H9 (cell line): ENCODE measurements at regions not wholly inside any gene's neighbourhood (a gene's known extent, or its start where the extent isn't known, plus 50 kb on each side); places are given as distances from the start of the nearest gene placed in this dataset.

Experiments
- DNase-seq: peaks from one replicate; pipeline ENCODE4 v3.0.0-alpha.2; 2017
- H2AFZ ChIP-seq: one replicate; pipeline ENCODE4 v1.6.1; 2013; ENCODE audit warnings: mild to moderate bottlenecking, low read length, control low read depth, moderate library complexity
- H2AK5ac ChIP-seq: 2 replicates; pipeline ENCODE4 v1.6.1; 2013; ENCODE audit warnings: low read length, control low read depth, mixed read lengths; ENCODE audit not compliant: insufficient read length
- H2BK120ac ChIP-seq: one replicate; pipeline ENCODE4 v1.6.1; 2013; ENCODE audit warnings: low read depth, mild to moderate bottlenecking, low read length, control low read depth, inconsistent platforms; ENCODE audit not compliant: poor library complexity, severe bottlenecking
- H2BK12ac ChIP-seq: 2 replicates; pipeline ENCODE4 v1.6.1; 2013; ENCODE audit warnings: low read length, control low read depth, mixed read lengths, low read depth; ENCODE audit not compliant: insufficient read length
- H2BK15ac ChIP-seq: 2 replicates; pipeline ENCODE4 v1.6.1; 2013; ENCODE audit warnings: low read depth, low read length, control low read depth
- H2BK20ac ChIP-seq: one replicate; pipeline ENCODE4 v1.6.1; 2013; ENCODE audit warnings: low read depth, mild to moderate bottlenecking, low read length, control low read depth, inconsistent platforms; ENCODE audit not compliant: poor library complexity, severe bottlenecking
- H2BK5ac ChIP-seq: 2 replicates; pipeline ENCODE4 v1.6.1; 2013; ENCODE audit warnings: low read length, control low read depth, mixed read lengths; ENCODE audit not compliant: insufficient read length
- H3K14ac ChIP-seq: 2 replicates; pipeline ENCODE4 v1.6.1; 2013; ENCODE audit warnings: low read length, control low read depth; ENCODE audit not compliant: insufficient read depth
- H3K18ac ChIP-seq: 2 replicates; pipeline ENCODE4 v1.6.1; 2013; ENCODE audit warnings: low read depth, mild to moderate bottlenecking, mixed read lengths, low read length, control low read depth; ENCODE audit not compliant: insufficient read length
- H3K23ac ChIP-seq: 2 replicates; pipeline ENCODE4 v1.6.1; 2013; ENCODE audit warnings: low read length, control low read depth, mixed read lengths, low read depth; ENCODE audit not compliant: insufficient read length
- H3K23me2 ChIP-seq: 2 replicates; pipeline ENCODE4 v1.6.1; 2013; ENCODE audit warnings: low read depth, mild to moderate bottlenecking, mixed read lengths, low read length, control low read depth; ENCODE audit not compliant: insufficient read length, poor library complexity, severe bottlenecking
- H3K27ac ChIP-seq: 2 replicates; pipeline ENCODE4 v1.5.1; 2013; ENCODE audit warnings: low read length, control low read depth, mixed read lengths, low read depth; ENCODE audit not compliant: insufficient read length
- H3K27me3 ChIP-seq: 2 replicates; pipeline ENCODE4 v1.6.1; 2013; ENCODE audit warnings: low read length, control low read depth, inconsistent platforms; ENCODE audit not compliant: insufficient read depth
- H3K4ac ChIP-seq: 2 replicates; pipeline ENCODE4 v1.6.1; 2013; ENCODE audit warnings: low read depth, mild to moderate bottlenecking, control low read depth, inconsistent platforms, low read length, moderate library complexity
- H3K4me1 ChIP-seq: 2 replicates; pipeline ENCODE4 v1.6.1; 2013; ENCODE audit warnings: low read length, control low read depth, inconsistent platforms; ENCODE audit not compliant: insufficient read depth
- H3K4me2 ChIP-seq: 2 replicates; pipeline ENCODE4 v1.6.1; 2013; ENCODE audit warnings: low read length, control low read depth, mixed read lengths; ENCODE audit not compliant: insufficient read length, insufficient read depth
- H3K56ac ChIP-seq: 2 replicates; pipeline ENCODE4 v1.6.1; 2013; ENCODE audit warnings: low read depth, mild to moderate bottlenecking, mixed read lengths, low read length, control low read depth; ENCODE audit not compliant: insufficient read length
- H3K79me1 ChIP-seq: 2 replicates; pipeline ENCODE4 v1.6.1; 2013; ENCODE audit warnings: low read depth, mild to moderate bottlenecking, moderate library complexity, low read length, control low read depth, inconsistent platforms; ENCODE audit not compliant: insufficient read depth, poor library complexity, severe bottlenecking
- H3K79me2 ChIP-seq: 2 replicates; pipeline ENCODE4 v1.6.1; 2013; ENCODE audit warnings: low read length, control low read depth, inconsistent platforms; ENCODE audit not compliant: insufficient read depth
- H3K9ac ChIP-seq: 2 replicates; pipeline ENCODE4 v1.6.1; 2013; ENCODE audit warnings: low read length, control low read depth, mixed read lengths; ENCODE audit not compliant: insufficient read length; ENCODE audit errors: extremely low read depth
- H3K9me3 ChIP-seq: one replicate; pipeline ENCODE4 v1.6.1; 2013; ENCODE audit warnings: low read depth, low read length, inconsistent platforms; ENCODE audit not compliant: control insufficient read depth
- H3T11ph ChIP-seq: one replicate; pipeline ENCODE4 v1.6.1; 2013; ENCODE audit warnings: mild to moderate bottlenecking, low read length, control low read depth, inconsistent platforms
- H4K20me1 ChIP-seq: one replicate; pipeline ENCODE4 v1.6.1; 2013; ENCODE audit not compliant: control insufficient read depth, insufficient read length, insufficient read depth
- H4K5ac ChIP-seq: 2 replicates; pipeline ENCODE4 v1.6.1; 2013; ENCODE audit warnings: low read depth, mild to moderate bottlenecking, mixed read lengths, low read length, control low read depth; ENCODE audit not compliant: insufficient read length
- H4K8ac ChIP-seq: replicated peaks from 2 replicates; pipeline ENCODE4 v1.6.1; 2013; ENCODE audit warnings: low read length, control low read depth, mixed read lengths, low read depth; ENCODE audit not compliant: insufficient read length
- H4K91ac ChIP-seq: 2 replicates; pipeline ENCODE4 v1.6.1; 2013; ENCODE audit warnings: low read depth, mild to moderate bottlenecking, moderate library complexity, mixed read lengths, low read length, control low read depth; ENCODE audit not compliant: insufficient read length
- H3K27ac Mint-ChIP-seq, 3 experiments: 2 replicates in 2 of 3; 3 replicates in 1 of 3; pipeline ENCODE4 v1.8.0; 2020 to 2021; ENCODE audit warnings: mixed read lengths in 3 of 3, mild to moderate bottlenecking in 1 of 3, moderate library complexity in 1 of 3
- H3K27me3 Mint-ChIP-seq: 2 replicates; pipeline ENCODE4 v1.8.0; 2021; ENCODE audit warnings: low read depth, mild to moderate bottlenecking, moderate library complexity, mixed read lengths
- H3K36me3 Mint-ChIP-seq, 3 experiments: 2 replicates in 2 of 3; 3 replicates in 1 of 3; pipeline ENCODE4 v1.8.0; 2020 to 2021; ENCODE audit warnings: low read depth in 3 of 3, mixed read lengths in 3 of 3; ENCODE audit not compliant: insufficient read depth in 1 of 3
- H3K4me1 Mint-ChIP-seq, 2 experiments: 2 replicates each; pipeline ENCODE4 v1.8.0; 2020; ENCODE audit warnings: mixed read lengths in 2 of 2
- H3K4me3 Mint-ChIP-seq, 2 experiments: 2 replicates in 1 of 2; 3 replicates in 1 of 2; pipeline ENCODE4 v1.8.0; 2020 to 2021; ENCODE audit warnings: mild to moderate bottlenecking in 2 of 2, mixed read lengths in 2 of 2, moderate library complexity in 1 of 2
- H3K9me3 Mint-ChIP-seq, 2 experiments: 2 replicates in 1 of 2; 3 replicates in 1 of 2; pipeline ENCODE4 v1.8.0; 2020; ENCODE audit warnings: mild to moderate bottlenecking in 2 of 2, mixed read lengths in 2 of 2, moderate library complexity in 1 of 2
- WGBS: extraction: QIAGEN DNeasy Blood & Tissue Kit; methylation state at CpG from one replicate; pipeline ENCODE4 v1.1.7; 2013; ENCODE audit warnings: missing lambda C conversion rate, low lambda C conversion rate, mixed read lengths; ENCODE audit not compliant: insufficient read length; ENCODE audit errors: extremely low coverage; 5-methylcytosine and 5-hydroxymethylcytosine counted together
- TF ChIP-seq, protein P1 (sequence below): fragments of 200-600 bp; sonication (generic); conservative IDR thresholded peaks from 3 replicates; pipeline ENCODE4 v1.8.0; 2021; ENCODE audit warnings: antibody characterized with exemption, mild to moderate bottlenecking

DNA sequence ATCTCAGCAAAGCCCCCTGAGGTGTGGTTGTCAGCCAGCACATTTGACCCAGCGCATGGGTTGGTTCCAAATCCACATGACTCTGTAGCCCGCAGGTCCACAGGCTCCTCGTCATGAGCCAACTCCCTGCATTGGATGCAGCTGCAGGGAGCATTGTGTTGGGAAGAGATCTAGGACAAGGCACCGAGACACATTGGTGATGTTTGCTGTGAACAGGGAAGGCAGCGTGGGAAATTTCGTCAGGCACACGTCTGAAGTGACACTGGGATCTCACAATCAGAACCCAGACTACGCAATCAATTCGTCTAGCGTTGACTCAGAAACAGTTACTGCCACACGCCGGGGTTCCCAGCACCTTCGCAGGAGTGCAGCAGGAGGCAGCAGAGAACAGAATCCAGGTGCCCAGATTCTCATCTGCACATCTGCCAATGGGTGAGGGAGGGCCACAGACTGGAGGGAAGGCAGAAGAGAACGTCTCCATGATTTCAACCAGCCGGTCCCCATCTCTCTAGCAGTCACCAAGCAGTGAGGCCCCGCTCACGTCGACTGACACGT lies 177.0 kb downstream of the TTLL2 start:
- no peaks in the 10 kb centered on the region for H3K36me3 Mint-ChIP-seq
- H3K79me1 ChIP-seq: no peaks in the 10 kb centered on the region
- no peak overlapping the region for H3K27ac ChIP-seq
- peak; percentile 71 for DNase-seq
- no peak overlapping the region for H3K4me2 ChIP-seq
- H3K27ac Mint-ChIP-seq: no peak overlapping the region
- no peaks in the 10 kb centered on the region for H3K27me3 ChIP-seq
- no peaks in the 10 kb centered on the region for H4K20me1 ChIP-seq
- H3K14ac ChIP-seq: no peak overlapping the region
- peaks cover 10% of the 10 kb centered on the region for H3K27me3 Mint-ChIP-seq
- no peak overlapping the region for H4K5ac ChIP-seq
- no peak overlapping the region for H3K4ac ChIP-seq
- H3K18ac ChIP-seq: no peak overlapping the region
- no peak overlapping the region for H3K56ac ChIP-seq
- no peak overlapping the region for H4K91ac ChIP-seq
- H2AFZ ChIP-seq: no peak overlapping the region
- H2AK5ac ChIP-seq: no peak overlapping the region
- no peak overlapping the region for H2BK5ac ChIP-seq
- H3K4me1 ChIP-seq: no peaks in the 10 kb centered on the region
- no peaks in the 10 kb centered on the region for H3K9me3 Mint-ChIP-seq
- no peaks in the 10 kb centered on the region for H3K79me2 ChIP-seq
- H3K9me3 ChIP-seq: no peaks in the 10 kb centered on the region
- TF ChIP-seq, protein P1, sequence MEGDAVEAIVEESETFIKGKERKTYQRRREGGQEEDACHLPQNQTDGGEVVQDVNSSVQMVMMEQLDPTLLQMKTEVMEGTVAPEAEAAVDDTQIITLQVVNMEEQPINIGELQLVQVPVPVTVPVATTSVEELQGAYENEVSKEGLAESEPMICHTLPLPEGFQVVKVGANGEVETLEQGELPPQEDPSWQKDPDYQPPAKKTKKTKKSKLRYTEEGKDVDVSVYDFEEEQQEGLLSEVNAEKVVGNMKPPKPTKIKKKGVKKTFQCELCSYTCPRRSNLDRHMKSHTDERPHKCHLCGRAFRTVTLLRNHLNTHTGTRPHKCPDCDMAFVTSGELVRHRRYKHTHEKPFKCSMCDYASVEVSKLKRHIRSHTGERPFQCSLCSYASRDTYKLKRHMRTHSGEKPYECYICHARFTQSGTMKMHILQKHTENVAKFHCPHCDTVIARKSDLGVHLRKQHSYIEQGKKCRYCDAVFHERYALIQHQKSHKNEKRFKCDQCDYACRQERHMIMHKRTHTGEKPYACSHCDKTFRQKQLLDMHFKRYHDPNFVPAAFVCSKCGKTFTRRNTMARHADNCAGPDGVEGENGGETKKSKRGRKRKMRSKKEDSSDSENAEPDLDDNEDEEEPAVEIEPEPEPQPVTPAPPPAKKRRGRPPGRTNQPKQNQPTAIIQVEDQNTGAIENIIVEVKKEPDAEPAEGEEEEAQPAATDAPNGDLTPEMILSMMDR: peak; percentile 66
- H4K8ac ChIP-seq: no peak overlapping the region
- H3K23ac ChIP-seq: no peak overlapping the region
- H2BK12ac ChIP-seq: no peak overlapping the region
- no peaks in the 10 kb centered on the region for H3K23me2 ChIP-seq
- no peak overlapping the region for H3T11ph ChIP-seq
- H2BK120ac ChIP-seq: no peak overlapping the region
- H2BK15ac ChIP-seq: no peak overlapping the region
- no CpG with 5 or more reads among the region's 19 CpGs for WGBS
- H3K9ac ChIP-seq: no peak overlapping the region
- H3K4me1 Mint-ChIP-seq: peaks cover 8 to 17% of the 10 kb centered on the region in 2 experiments
- H3K4me3 Mint-ChIP-seq: no peak overlapping the region
- H2BK20ac ChIP-seq: no peak overlapping the region
